SK-N-SH (cell line): ENCODE measurements at regions not wholly inside any gene's neighbourhood (a gene's known extent, or its start where the extent isn't known, plus 50 kb on each side); places are given as distances from the start of the nearest gene placed in this dataset.

Experiments used
- CTCF ChIA-PET: fragments of 300-600, 350-600 bp; formaldehyde crosslinking; extraction: SDS; loops from one replicate; lab custom pipeline; 2021; lab: Yijun Ruan, JAX
- POLR2A ChIA-PET: fragments of 350-600 bp; sonication (Branson Sonifier 250); formaldehyde crosslinking; extraction: SDS; loops from one replicate; lab custom pipeline; 2020; ENCODE audit warnings: antibody characterized with exemption, inconsistent platforms; lab: Yijun Ruan, JAX
- DNase-seq: peaks from one replicate; pipeline ENCODE4 v3.0.0; 2012
- H2AFZ ChIP-seq: fragments of 200-600 bp; sonication (generic); 2 replicates; pipeline ENCODE4 v1.8.1; 2016; ENCODE audit warnings: antibody characterized with exemption, mild to moderate bottlenecking, low read depth
- H3F3A ChIP-seq: fragments of 200-600 bp; sonication (generic); replicated peaks from 2 replicates; pipeline ENCODE3; 2016; ENCODE audit warnings: antibody characterized with exemption, mild to moderate bottlenecking; ENCODE audit not compliant: insufficient read depth
- H3K27ac ChIP-seq, 2 experiments: fragments of 200-500 bp in 1 of 2; fragments of 200-600 bp in 1 of 2; sonication (Bioruptor generic) in 1 of 2; sonication (generic), shearing (Covaris generic) in 1 of 2; 2 replicates each; pipeline versions ENCODE4 v1.5.1 to v1.6.1; 2014 to 2016; ENCODE audit warnings: low read depth in 2 of 2, inconsistent platforms in 1 of 2, low read length in 1 of 2, mild to moderate bottlenecking in 1 of 2, mixed read lengths in 1 of 2
- H3K27me3 ChIP-seq: fragments of 200-600 bp; sonication (generic), shearing (Covaris generic); 2 replicates; pipeline ENCODE4 v1.6.1; 2016; ENCODE audit warnings: mixed run types; ENCODE audit not compliant: insufficient read depth
- H3K36me3 ChIP-seq, 2 experiments: fragments of 200-500 bp in 1 of 2; fragments of 200-600 bp in 1 of 2; sonication (Bioruptor generic) in 1 of 2; sonication (generic) in 1 of 2; replicated peaks in 1 of 2; 2 replicates each; pipeline versions ENCODE3 to v1.5.1; 2014 to 2016; ENCODE audit warnings: low read length in 1 of 2, mild to moderate bottlenecking in 1 of 2; ENCODE audit not compliant: insufficient read depth in 2 of 2, control insufficient read depth in 1 of 2
- H3K4me1 ChIP-seq, 2 experiments: fragments of 200-500 bp in 1 of 2; fragments of 200-600 bp in 1 of 2; sonication (Bioruptor generic) in 1 of 2; sonication (generic), shearing (Covaris generic) in 1 of 2; 2 replicates each; pipeline versions ENCODE4 v1.5.1 to v1.6.1; 2014 to 2016; ENCODE audit warnings: low read depth in 1 of 2, low read length in 1 of 2, mixed run types in 1 of 2; ENCODE audit not compliant: insufficient read depth in 2 of 2, control insufficient read depth in 1 of 2
- H3K4me2 ChIP-seq: fragments of 200-600 bp; sonication (generic), shearing (Covaris generic); 2 replicates; pipeline ENCODE4 v1.6.1; 2017; ENCODE audit warnings: mixed run types
- H3K4me3 ChIP-seq, 2 experiments: fragments of 200-500 bp in 1 of 2; fragments of 200-600 bp in 1 of 2; sonication (Bioruptor generic) in 1 of 2; sonication (generic), shearing (Covaris generic) in 1 of 2; 2 replicates each; pipeline versions ENCODE4 v1.5.1 to v1.8.1; 2014 to 2016; ENCODE audit warnings: low read depth in 2 of 2, inconsistent platforms in 1 of 2, low read length in 1 of 2, mild to moderate bottlenecking in 1 of 2, mixed read lengths in 1 of 2, moderate library complexity in 1 of 2
- H3K79me2 ChIP-seq: fragments of 200-600 bp; sonication (generic); 2 replicates; pipeline ENCODE4 v1.8.1; 2017; ENCODE audit warnings: mild to moderate bottlenecking; ENCODE audit not compliant: insufficient read depth
- H3K9ac ChIP-seq: fragments of 200-600 bp; sonication (generic); 2 replicates; pipeline ENCODE4 v1.6.1; 2017; ENCODE audit warnings: mixed run types
- H3K9me2 ChIP-seq: fragments of 200-600 bp; sonication (generic); 2 replicates; pipeline ENCODE4 v1.6.1; 2017; ENCODE audit warnings: mixed run types
- H3K9me3 ChIP-seq: fragments of 200-600 bp; sonication (generic); 2 replicates; pipeline ENCODE4 v1.6.1; 2017; ENCODE audit warnings: mixed run types, mild to moderate bottlenecking, moderate library complexity
- H4K20me1 ChIP-seq: fragments of 200-600 bp; sonication (generic); 2 replicates; pipeline ENCODE4 v1.6.1; 2017; ENCODE audit warnings: mild to moderate bottlenecking, mixed run types; ENCODE audit not compliant: insufficient read depth
- CHD2 ChIP-seq: fragments of 150-350 bp; IDR thresholded peaks from 2 replicates; pipeline ENCODE4 v1.6.1; 2018; ENCODE audit warnings: low read length; ENCODE audit not compliant: partially characterized antibody
- EP300 ChIP-seq, 2 experiments: IDR thresholded peaks; 2 replicates each; pipeline versions ENCODE4 v1.4.0 to v1.6.1; 2012; ENCODE audit warnings: borderline replicate concordance in 1 of 2, low read depth in 1 of 2, low read length in 1 of 2
- FOXM1 ChIP-seq: IDR thresholded peaks from 2 replicates; pipeline ENCODE4 v1.4.0; 2012; ENCODE audit warnings: low read depth, mild to moderate bottlenecking
- GATA2 ChIP-seq: sonication (generic); formaldehyde crosslinking; IDR thresholded peaks from 2 replicates; pipeline ENCODE4 v1.5.0; 2020; ENCODE audit warnings: mild to moderate bottlenecking, missing genetic modification reagents
- IRF3 ChIP-seq: fragments of 150-350 bp; IDR thresholded peaks from 2 replicates; pipeline ENCODE4 v1.6.1; 2016; ENCODE audit warnings: mild to moderate bottlenecking, low read depth, low read length
- MAX ChIP-seq: IDR thresholded peaks from 2 replicates; pipeline ENCODE4 v1.4.0; 2012; ENCODE audit warnings: low read depth
- MEF2A ChIP-seq: IDR thresholded peaks from 2 replicates; pipeline ENCODE4 v1.4.0; 2012; ENCODE audit warnings: low read depth, borderline replicate concordance
- NFIC ChIP-seq: IDR thresholded peaks from 2 replicates; pipeline ENCODE4 v1.4.0; 2012; ENCODE audit warnings: borderline replicate concordance
- POLR2AphosphoS5 ChIP-seq: IDR thresholded peaks from 2 replicates; pipeline ENCODE4 v1.6.1; 2012; ENCODE audit warnings: low read depth, low read length
- SIN3A ChIP-seq: IDR thresholded peaks from 2 replicates; pipeline ENCODE4 v1.6.1; 2012; ENCODE audit warnings: low read depth, mild to moderate bottlenecking, low read length, moderate library complexity, borderline replicate concordance
- TEAD4 ChIP-seq: IDR thresholded peaks from 2 replicates; pipeline ENCODE4 v1.4.0; 2012; ENCODE audit warnings: mild to moderate bottlenecking, borderline replicate concordance; ENCODE audit not compliant: insufficient read depth
- USF2 ChIP-seq: fragments of 150-350 bp; IDR thresholded peaks from 2 replicates; pipeline ENCODE4 v1.6.1; 2017; ENCODE audit warnings: antibody characterized with exemption, low read length, low read depth, borderline replicate concordance
- ZBTB33 ChIP-seq: IDR thresholded peaks from 2 replicates; pipeline ENCODE4 v1.4.0; 2012; ENCODE audit warnings: low read depth, borderline replicate concordance
- WGBS: methylation state at CpG from one replicate; pipeline ENCODE4 v1.1.6; 2017; ENCODE audit warnings: low lambda C conversion rate; 5-methylcytosine and 5-hydroxymethylcytosine counted together
- TF ChIP-seq, protein P1 (sequence below): IDR thresholded peaks from 2 replicates; pipeline ENCODE4; 2012
- TF ChIP-seq, protein P2 (sequence below): IDR thresholded peaks from 2 replicates; pipeline ENCODE4 v1.6.1; 2012; ENCODE audit warnings: mild to moderate bottlenecking, low read depth, low read length, moderate library complexity

DNA sequence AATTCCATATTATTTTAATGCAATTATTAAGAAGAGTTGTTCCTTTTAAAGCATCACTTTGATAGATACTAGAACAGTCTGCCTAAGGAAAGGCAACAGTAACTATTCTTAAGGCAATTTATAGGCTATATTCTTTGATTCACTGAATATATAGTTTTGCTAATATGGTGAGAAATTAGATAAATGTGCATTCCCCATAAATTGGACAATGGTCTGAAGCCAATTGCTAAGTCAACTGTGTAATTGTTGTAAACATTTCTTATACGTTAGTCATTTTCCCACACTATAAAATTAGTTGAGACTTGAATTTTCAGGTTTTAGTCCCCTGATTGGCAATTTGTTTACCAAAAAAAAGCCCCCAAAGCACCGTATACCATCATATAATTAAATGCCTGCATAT lies 263.0 kb upstream of the NECTIN3 start:
- H3K79me2 ChIP-seq = no peaks in the 10 kb centered on the region
- no peaks in the 10 kb centered on the region for H3K9me2 ChIP-seq
- WGBS = 46% methylated on average over 2 of the region's 2 CpGs
- TF ChIP-seq POLR2AphosphoS5 = no peak
- TF ChIP-seq, protein P1, sequence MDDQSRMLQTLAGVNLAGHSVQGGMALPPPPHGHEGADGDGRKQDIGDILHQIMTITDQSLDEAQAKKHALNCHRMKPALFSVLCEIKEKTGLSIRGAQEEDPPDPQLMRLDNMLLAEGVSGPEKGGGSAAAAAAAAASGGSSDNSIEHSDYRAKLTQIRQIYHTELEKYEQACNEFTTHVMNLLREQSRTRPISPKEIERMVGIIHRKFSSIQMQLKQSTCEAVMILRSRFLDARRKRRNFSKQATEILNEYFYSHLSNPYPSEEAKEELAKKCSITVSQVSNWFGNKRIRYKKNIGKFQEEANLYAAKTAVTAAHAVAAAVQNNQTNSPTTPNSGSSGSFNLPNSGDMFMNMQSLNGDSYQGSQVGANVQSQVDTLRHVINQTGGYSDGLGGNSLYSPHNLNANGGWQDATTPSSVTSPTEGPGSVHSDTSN = no peak
- no peak for TF ChIP-seq CHD2
- no peak for TF ChIP-seq FOXM1
- no peak for TF ChIP-seq MAX
- TF ChIP-seq SIN3A = no peak
- no peak for TF ChIP-seq NFIC
- no peak for TF ChIP-seq GATA2 (CRISPR knock-in tag)
- TF ChIP-seq EP300 (IDR thresholded peaks at IDR 0.05; ENCODE audit: borderline replicate concordance in 1 of 2, low read depth in 1 of 2, low read length in 1 of 2) = no peak
- no peak for TF ChIP-seq IRF3
- TF ChIP-seq ZBTB33 = no peak
- no peak for TF ChIP-seq TEAD4
- no peak for TF ChIP-seq USF2
- TF ChIP-seq, protein P2, sequence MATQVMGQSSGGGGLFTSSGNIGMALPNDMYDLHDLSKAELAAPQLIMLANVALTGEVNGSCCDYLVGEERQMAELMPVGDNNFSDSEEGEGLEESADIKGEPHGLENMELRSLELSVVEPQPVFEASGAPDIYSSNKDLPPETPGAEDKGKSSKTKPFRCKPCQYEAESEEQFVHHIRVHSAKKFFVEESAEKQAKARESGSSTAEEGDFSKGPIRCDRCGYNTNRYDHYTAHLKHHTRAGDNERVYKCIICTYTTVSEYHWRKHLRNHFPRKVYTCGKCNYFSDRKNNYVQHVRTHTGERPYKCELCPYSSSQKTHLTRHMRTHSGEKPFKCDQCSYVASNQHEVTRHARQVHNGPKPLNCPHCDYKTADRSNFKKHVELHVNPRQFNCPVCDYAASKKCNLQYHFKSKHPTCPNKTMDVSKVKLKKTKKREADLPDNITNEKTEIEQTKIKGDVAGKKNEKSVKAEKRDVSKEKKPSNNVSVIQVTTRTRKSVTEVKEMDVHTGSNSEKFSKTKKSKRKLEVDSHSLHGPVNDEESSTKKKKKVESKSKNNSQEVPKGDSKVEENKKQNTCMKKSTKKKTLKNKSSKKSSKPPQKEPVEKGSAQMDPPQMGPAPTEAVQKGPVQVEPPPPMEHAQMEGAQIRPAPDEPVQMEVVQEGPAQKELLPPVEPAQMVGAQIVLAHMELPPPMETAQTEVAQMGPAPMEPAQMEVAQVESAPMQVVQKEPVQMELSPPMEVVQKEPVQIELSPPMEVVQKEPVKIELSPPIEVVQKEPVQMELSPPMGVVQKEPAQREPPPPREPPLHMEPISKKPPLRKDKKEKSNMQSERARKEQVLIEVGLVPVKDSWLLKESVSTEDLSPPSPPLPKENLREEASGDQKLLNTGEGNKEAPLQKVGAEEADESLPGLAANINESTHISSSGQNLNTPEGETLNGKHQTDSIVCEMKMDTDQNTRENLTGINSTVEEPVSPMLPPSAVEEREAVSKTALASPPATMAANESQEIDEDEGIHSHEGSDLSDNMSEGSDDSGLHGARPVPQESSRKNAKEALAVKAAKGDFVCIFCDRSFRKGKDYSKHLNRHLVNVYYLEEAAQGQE = no peak
- no peak for TF ChIP-seq MEF2A
- no peak for DNase-seq
- no peaks in the 10 kb centered on the region for H4K20me1 ChIP-seq
- H3K9me3 ChIP-seq = no peaks in the 10 kb centered on the region
- H3K9ac ChIP-seq = no peak overlapping the region
- H2AFZ ChIP-seq = no peak overlapping the region
- ChIA-PET POLR2A (no interaction called here), CTCF (no interaction called here)
- H3K27me3 ChIP-seq = no peaks in the 10 kb centered on the region
- H3K4me3 ChIP-seq = no peak overlapping the region
- H3K4me2 ChIP-seq = no peak overlapping the region
- H3K4me1 ChIP-seq = peaks cover 0 to 15% of the 10 kb centered on the region in 2 experiments; a peak in 3 of 4 replicates
- H3K27ac ChIP-seq = no peak overlapping the region
- peaks cover 11% of the 10 kb centered on the region for H3F3A ChIP-seq
- H3K36me3 ChIP-seq = no peaks in the 10 kb centered on the region
